ENCODE measurements at regions not wholly inside any gene's neighbourhood (a gene's known extent, or its start where the extent isn't known, plus 50 kb on each side); places are given as distances from the start of the nearest gene placed in this dataset.
A peak's percentile ranks its signal among the peaks of the same experiment; 100 is the strongest.
"Not testable (repeated sequence)": the region's sequence is repeated elsewhere in the genome, so short reads cannot be mapped to it uniquely, and the experiment has no call there.

DNA sequence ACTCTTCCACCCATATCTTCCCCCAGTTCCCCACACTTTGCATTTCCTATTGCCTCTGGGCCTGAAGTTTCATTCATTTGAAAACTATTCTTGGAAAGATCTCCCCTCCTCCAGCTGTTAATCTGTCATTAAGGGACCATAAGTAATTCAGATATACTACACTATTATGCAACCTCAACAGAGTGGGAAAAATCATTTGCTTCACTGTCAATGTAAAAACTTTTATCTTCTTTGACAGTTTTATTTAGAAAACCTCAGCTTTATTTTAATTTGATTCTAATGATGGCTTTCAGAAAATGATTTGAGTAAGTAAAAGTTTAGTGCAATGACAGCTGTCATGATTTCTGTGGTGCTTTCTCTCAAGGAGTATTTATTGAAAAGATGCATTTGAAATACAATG lies 435.3 kb upstream of the KCNMB2 start:
- Histone ChIP-seq H2AFZ (peak overlapping the region; percentile 33), H3K79me2 (no peaks in the 10 kb centered on the region)

DNA sequence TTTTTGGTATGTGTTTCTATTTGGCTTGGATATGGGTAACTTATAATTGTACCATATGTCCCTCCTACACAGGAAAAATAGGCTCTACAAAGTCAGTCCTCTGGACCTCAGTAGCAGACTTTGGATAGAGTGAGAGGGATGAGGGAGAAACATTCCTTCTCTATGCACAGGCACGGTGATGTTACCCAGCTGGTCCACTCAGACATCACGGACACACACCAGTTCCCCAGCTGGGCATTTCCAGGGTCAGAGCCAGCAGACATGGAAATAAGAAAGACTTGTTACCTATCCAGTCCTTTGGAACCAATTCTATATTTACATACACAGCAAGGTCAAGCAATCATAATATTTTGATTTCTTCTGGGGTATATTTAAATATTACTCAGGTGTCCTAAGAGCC lies 433.1 kb upstream of the KCNMB2 start:
- Histone ChIP-seq H3K4me1 (peaks cover 9% of the 10 kb centered on the region), H3K9ac (no peak overlapping the region), H3K9me3 (ENCODE audit: control insufficient read depth, low read length) (no peaks in the 10 kb centered on the region)

More for the DNA sequence above, 435.3 kb upstream of the KCNMB2 start:
- H3K4me3 ChIP-seq (ENCODE audit: low read depth, low read length), result no peak overlapping the region
- H3K4me1 ChIP-seq, result peaks cover 13% of the 10 kb centered on the region
- TF ChIP-seq, protein P1, sequence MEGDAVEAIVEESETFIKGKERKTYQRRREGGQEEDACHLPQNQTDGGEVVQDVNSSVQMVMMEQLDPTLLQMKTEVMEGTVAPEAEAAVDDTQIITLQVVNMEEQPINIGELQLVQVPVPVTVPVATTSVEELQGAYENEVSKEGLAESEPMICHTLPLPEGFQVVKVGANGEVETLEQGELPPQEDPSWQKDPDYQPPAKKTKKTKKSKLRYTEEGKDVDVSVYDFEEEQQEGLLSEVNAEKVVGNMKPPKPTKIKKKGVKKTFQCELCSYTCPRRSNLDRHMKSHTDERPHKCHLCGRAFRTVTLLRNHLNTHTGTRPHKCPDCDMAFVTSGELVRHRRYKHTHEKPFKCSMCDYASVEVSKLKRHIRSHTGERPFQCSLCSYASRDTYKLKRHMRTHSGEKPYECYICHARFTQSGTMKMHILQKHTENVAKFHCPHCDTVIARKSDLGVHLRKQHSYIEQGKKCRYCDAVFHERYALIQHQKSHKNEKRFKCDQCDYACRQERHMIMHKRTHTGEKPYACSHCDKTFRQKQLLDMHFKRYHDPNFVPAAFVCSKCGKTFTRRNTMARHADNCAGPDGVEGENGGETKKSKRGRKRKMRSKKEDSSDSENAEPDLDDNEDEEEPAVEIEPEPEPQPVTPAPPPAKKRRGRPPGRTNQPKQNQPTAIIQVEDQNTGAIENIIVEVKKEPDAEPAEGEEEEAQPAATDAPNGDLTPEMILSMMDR (IDR thresholded peaks at IDR 0.05), result no peak
- H3K27me3 ChIP-seq (ENCODE audit: control insufficient read depth, insufficient read depth, low read length), result no peaks in the 10 kb centered on the region
- no peak overlapping the region for H3K9ac ChIP-seq
- H3K36me3 ChIP-seq (ENCODE audit: control insufficient read depth, insufficient read depth, low read length), result no peaks in the 10 kb centered on the region
- H3K4me2 ChIP-seq (ENCODE audit: low read length), result no peak overlapping the region
- H3K27ac ChIP-seq, result no peak overlapping the region
- no peaks in the 10 kb centered on the region for H3K9me3 ChIP-seq (ENCODE audit: control insufficient read depth, low read length)

DNA sequence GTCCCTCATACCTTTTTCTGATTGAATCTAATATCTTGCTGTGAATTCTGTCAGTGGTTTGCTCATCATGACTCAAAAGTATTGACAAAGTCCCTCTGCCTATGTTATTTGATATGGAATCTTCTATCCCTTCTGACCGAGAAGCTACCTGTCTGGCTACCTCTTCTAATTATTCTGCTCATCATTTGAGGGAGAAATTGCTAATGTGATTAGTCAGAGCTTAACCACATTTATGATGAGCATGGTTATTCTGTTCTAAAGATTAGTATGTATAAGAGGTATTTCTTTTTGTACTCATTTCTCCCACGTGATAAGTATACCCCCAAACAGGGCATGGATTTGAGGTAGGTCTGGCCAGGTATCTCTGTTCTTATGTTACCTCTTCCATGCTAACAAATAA lies 428.4 kb upstream of the KCNMB2 start:
- no peaks in the 10 kb centered on the region for H3K36me3 ChIP-seq (ENCODE audit: control insufficient read depth, insufficient read depth, low read length)
- H3K9ac ChIP-seq, result no peak overlapping the region
- peaks cover 5% of the 10 kb centered on the region for H3K4me1 ChIP-seq
- no peaks in the 10 kb centered on the region for H3K79me2 ChIP-seq
- no peak overlapping the region for H3K4me2 ChIP-seq (ENCODE audit: low read length)
- H2AFZ ChIP-seq, result no peak overlapping the region
- H3K27ac ChIP-seq, result no peak overlapping the region
- TF ChIP-seq, protein P1 (IDR thresholded peaks at IDR 0.05), result no peak
- no peaks in the 10 kb centered on the region for H3K27me3 ChIP-seq (ENCODE audit: control insufficient read depth, insufficient read depth, low read length)
- H3K4me3 ChIP-seq (ENCODE audit: low read depth, low read length), result no peak overlapping the region
- H3K9me3 ChIP-seq (ENCODE audit: control insufficient read depth, low read length), result no peaks in the 10 kb centered on the region

More for the DNA sequence above, 433.1 kb upstream of the KCNMB2 start:
- TF ChIP-seq, protein P1 (IDR thresholded peaks at IDR 0.05), result no peak
- Histone ChIP-seq H2AFZ (peak overlapping the region; percentile 51), H3K27ac (no peak overlapping the region), H3K4me2 (ENCODE audit: low read length) (no peak overlapping the region), H3K79me2 (no peaks in the 10 kb centered on the region), H3K4me3 (ENCODE audit: low read depth, low read length) (no peak overlapping the region), H3K36me3 (ENCODE audit: control insufficient read depth, insufficient read depth, low read length) (no peaks in the 10 kb centered on the region), H3K27me3 (ENCODE audit: control insufficient read depth, insufficient read depth, low read length) (no peaks in the 10 kb centered on the region)

DNA sequence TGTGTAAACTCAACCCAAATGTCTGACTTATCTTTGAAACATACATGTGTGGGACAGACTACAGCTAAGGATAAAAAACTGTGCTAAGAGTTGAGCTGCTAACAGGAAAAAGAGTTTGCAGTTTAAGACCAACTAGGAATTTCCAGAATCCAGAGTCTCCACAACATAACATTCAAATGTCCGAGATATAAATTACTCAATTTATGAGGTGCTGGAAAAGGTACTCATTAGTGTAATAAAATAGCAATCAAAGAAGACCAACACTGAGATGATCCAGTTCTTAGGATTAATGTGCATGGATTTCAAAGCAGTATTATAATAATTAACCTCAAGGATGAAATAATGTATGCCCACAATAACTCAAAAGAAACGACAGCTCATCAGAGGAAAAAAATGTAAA lies 426.5 kb upstream of the KCNMB2 start:
- H3K4me3 ChIP-seq (ENCODE audit: low read depth, low read length), result no peak overlapping the region
- H3K27ac ChIP-seq, result no peak overlapping the region
- H2AFZ ChIP-seq, result no peak overlapping the region
- no peaks in the 10 kb centered on the region for H3K79me2 ChIP-seq
- no peaks in the 10 kb centered on the region for H3K4me1 ChIP-seq
- no peaks in the 10 kb centered on the region for H3K9me3 ChIP-seq (ENCODE audit: control insufficient read depth, low read length)
- no peaks in the 10 kb centered on the region for H3K27me3 ChIP-seq (ENCODE audit: control insufficient read depth, insufficient read depth, low read length)
- H3K36me3 ChIP-seq (ENCODE audit: control insufficient read depth, insufficient read depth, low read length), result no peaks in the 10 kb centered on the region
- no peak overlapping the region for H3K9ac ChIP-seq
- TF ChIP-seq, protein P1 (IDR thresholded peaks at IDR 0.05), result no peak
- H3K4me2 ChIP-seq (ENCODE audit: low read length), result no peak overlapping the region

DNA sequence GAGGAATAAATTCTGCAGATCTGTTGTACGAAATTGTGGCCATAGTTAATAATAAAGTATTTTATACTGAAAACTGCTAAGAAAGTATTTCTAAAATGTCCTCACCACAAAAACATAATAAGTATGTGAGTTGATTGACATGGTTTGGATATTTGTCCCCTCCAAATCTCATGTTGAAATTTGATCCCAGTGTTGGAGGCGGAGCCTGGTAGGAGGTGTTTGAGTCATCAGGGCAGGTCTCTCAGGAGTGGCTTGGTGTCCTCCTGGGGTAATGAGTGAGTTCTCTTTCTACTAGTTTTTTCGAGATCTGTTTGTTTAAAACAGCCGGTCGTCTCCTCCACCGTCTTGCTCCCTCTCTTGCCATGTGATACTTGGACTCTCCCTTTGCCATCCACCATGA lies 424.1 kb upstream of the KCNMB2 start:
- Histone ChIP-seq H3K27me3 (ENCODE audit: control insufficient read depth, insufficient read depth, low read length) (no peaks in the 10 kb centered on the region), H3K4me1 (no peaks in the 10 kb centered on the region), H3K27ac (no peak overlapping the region), H2AFZ (no peak overlapping the region), H3K9me3 (ENCODE audit: control insufficient read depth, low read length) (no peaks in the 10 kb centered on the region), H3K36me3 (ENCODE audit: control insufficient read depth, insufficient read depth, low read length) (no peaks in the 10 kb centered on the region), H3K79me2 (no peaks in the 10 kb centered on the region), H3K4me3 (ENCODE audit: low read depth, low read length) (no peak overlapping the region), H3K4me2 (ENCODE audit: low read length) (no peak overlapping the region), H3K9ac (no peak overlapping the region)
- TF ChIP-seq, protein P1 (IDR thresholded peaks at IDR 0.05), result no peak

DNA sequence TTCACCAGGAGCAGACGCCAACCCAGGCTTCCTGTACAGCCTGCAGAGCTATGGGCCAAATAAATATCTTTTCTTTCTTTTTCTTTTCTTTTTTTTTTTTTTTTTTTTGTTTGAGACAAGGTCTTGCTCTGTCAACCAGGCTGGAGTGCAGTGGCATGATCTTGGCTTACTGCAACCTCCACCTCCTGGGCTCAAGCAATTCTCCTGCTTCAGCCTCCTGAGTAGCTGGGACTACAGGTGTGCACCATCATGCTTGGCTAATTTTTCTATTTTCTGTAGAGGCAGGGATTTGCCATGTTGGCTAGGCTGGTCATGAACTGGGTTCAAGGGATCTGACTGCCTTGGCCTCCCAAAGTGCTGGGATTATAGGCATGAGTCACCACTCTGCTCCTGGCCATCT lies 423.7 kb upstream of the KCNMB2 start:
- H3K27me3 ChIP-seq (ENCODE audit: control insufficient read depth, insufficient read depth, low read length); H2AFZ ChIP-seq; H3K4me3 ChIP-seq (ENCODE audit: low read depth, low read length); H3K79me2 ChIP-seq; H3K27ac ChIP-seq; H3K4me2 ChIP-seq (ENCODE audit: low read length); H3K4me1 ChIP-seq; H3K36me3 ChIP-seq (ENCODE audit: control insufficient read depth, insufficient read depth, low read length); H3K9ac ChIP-seq; H3K9me3 ChIP-seq (ENCODE audit: control insufficient read depth, low read length): not testable (repeated sequence)
